ENCODE measurements at regions not wholly inside any gene's neighbourhood (a gene's known extent, or its start where the extent isn't known, plus 50 kb on each side); places are given as distances from the start of the nearest gene placed in this dataset.

DNA sequence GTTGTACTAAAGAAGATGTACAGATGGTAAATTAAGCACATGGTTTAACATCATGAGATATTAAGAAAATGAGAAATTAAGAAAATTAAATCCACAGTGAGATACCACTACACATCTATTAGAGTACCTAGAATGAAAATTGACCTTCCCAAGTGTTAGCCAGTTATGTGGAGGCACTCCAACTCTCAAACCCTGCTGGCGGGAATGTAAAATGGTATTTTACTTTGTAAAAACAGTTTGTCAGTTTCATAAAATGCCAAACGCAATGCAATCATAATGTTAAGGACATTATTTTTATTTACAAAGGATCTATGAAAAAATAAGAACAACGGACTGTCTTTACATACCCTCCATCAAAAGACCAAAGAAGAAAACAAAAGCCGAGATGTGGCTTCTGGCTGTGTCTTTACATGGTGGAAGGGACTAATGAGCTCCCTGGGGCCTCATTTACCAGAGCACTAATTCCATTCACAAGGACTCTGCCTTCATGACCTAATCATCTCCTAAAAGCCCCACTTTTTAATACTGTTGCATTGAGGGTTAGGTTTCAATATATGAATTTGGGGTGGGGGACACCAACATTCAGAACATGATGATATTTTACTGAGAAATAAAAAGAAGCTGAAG is 1178.7 kb downstream of the AACS start:
- no peak for DNase-seq
- Histone ChIP-seq H3K4me3 (no peak overlapping the region), H3K36me3 (no peaks in the 10 kb centered on the region), H3K9me3 (no peaks in the 10 kb centered on the region), H3K4me1 (no peaks in the 10 kb centered on the region), H3K27me3 (no peaks in the 10 kb centered on the region), H3K27ac (no peak overlapping the region)
- intact Hi-C loops (cut with DNase I), result no loop called here
- ATAC-seq, result no peak
- TF ChIP-seq, protein P1, sequence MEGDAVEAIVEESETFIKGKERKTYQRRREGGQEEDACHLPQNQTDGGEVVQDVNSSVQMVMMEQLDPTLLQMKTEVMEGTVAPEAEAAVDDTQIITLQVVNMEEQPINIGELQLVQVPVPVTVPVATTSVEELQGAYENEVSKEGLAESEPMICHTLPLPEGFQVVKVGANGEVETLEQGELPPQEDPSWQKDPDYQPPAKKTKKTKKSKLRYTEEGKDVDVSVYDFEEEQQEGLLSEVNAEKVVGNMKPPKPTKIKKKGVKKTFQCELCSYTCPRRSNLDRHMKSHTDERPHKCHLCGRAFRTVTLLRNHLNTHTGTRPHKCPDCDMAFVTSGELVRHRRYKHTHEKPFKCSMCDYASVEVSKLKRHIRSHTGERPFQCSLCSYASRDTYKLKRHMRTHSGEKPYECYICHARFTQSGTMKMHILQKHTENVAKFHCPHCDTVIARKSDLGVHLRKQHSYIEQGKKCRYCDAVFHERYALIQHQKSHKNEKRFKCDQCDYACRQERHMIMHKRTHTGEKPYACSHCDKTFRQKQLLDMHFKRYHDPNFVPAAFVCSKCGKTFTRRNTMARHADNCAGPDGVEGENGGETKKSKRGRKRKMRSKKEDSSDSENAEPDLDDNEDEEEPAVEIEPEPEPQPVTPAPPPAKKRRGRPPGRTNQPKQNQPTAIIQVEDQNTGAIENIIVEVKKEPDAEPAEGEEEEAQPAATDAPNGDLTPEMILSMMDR (IDR thresholded peaks at IDR 0.05), result no peak
- TF ChIP-seq POLR2A (IDR thresholded peaks at IDR 0.05), result no peak
- 64 to 79% (median 73%) methylated on average over 4 of the region's 4 CpGs for WGBS, 4 donors

DNA sequence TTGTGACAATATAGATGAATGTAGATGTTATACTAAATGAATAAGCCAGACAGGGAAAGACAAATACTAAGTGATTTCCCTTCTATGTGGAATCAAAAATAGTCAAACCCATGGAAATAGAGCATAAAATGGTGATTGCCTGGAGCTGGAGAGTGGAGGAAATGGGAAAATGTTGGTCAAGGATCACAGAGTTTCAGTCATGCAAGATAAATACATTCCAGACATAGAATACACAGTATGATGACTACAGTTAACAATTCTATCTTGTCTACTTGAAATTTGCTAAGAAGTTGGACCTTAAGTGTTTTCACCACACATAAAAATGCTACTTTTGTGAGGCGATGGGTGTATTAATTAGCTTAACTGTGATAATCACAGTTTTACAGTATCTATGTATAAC is 1182.7 kb downstream of the AACS start:
- Histone ChIP-seq H3K4me3 (no peak overlapping the region), H3K9me3 (no peaks in the 10 kb centered on the region), H3K4me1 (no peaks in the 10 kb centered on the region), H3K27ac (no peak overlapping the region), H3K36me3 (no peaks in the 10 kb centered on the region), H3K27me3 (no peaks in the 10 kb centered on the region)
- intact Hi-C loops (cut with DNase I), result no loop called here
- TF ChIP-seq POLR2A (IDR thresholded peaks at IDR 0.05), result no peak
- DNase-seq (no peak), ATAC-seq (no peak)
- 86 to 94% (median 91%) methylated on average over 1 of the region's 1 CpG for WGBS, 4 donors

DNA sequence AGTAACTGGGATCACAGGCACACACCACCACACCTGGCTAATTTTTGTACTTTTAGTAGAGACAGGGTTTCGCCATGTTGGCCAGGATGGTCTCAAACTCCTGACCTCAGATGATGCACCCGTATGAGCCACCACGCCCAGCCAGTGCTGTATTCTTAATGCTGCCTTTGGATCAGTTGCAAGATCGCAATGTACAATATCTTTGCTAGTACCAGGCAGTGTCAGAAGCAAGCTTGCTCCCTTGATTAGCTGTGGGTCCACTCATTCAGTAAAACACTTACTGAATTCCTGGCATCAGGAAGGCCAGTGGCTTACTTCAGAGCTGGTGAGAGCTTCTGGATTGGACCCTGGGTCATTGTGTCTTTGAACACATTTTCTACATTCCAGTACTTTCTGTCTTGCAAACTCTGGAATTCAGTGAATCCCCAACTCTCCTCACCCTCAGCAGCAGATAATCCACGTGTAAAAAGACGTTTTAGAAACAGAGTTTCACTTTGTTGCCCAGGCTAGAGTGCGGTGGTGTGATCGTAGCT is 1183.7 kb downstream of the AACS start:
- intact Hi-C loops (cut with DNase I), result no loop called here
- Histone ChIP-seq H3K4me3 (no peak overlapping the region), H3K4me1 (no peaks in the 10 kb centered on the region), H3K27me3 (no peaks in the 10 kb centered on the region), H3K9me3 (no peaks in the 10 kb centered on the region), H3K27ac (no peak overlapping the region), H3K36me3 (no peaks in the 10 kb centered on the region)
- DNase-seq (no peak), ATAC-seq (no peak)
- WGBS, 4 donors, result 67 to 76% (median 73%) methylated on average over 8 of the region's 8 CpGs
- TF ChIP-seq POLR2A (IDR thresholded peaks at IDR 0.05), result no peak
- TF ChIP-seq, protein P1 (IDR thresholded peaks at IDR 0.05), result no peak

DNA sequence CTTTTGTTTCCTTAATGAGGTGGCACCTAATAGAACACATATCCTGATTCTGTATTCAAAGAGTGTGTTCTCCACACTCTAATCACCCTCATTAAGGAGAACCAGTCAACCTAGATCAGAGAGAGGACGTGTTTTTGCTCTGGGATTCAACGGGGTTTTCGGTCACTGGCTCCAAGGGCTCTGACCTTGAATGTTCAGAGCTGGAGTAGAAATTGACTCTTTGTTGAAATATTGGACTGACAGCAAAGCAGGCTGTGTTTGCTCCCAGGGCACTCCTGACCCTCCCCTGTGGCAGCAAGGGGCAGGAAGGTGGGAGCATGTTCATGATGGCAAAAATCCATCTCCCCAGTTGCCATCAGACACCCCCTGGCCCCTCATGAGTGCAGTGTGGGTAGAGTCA is 1193.0 kb downstream of the AACS start:
- ATAC-seq, result no peak
- intact Hi-C loops (cut with DNase I), result no loop called here
- TF ChIP-seq POLR2A (IDR thresholded peaks at IDR 0.05), result no peak
- TF ChIP-seq, protein P1 (IDR thresholded peaks at IDR 0.05), result no peak

DNA sequence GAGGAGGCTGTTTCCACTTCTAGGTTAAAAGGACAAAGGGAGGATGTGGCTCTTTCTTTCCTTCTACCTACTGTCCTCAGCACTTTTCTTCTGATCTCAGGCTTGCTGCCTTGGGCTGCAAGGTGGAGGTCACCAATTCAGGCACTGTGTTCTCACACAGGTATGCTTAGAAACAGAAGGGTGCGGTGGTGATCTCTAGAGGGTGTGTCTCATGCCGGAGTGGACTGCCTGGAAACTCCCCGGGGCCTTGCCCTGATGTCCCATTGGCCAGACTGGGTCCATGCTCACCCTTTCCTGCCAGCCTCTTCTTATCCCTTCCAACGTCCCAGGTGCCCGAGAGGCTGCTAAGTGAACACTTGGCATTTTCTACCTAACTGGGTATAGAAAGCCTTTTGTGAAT is 1197.6 kb downstream of the AACS start:
- TF ChIP-seq POLR2A (IDR thresholded peaks at IDR 0.05), result no peak
- TF ChIP-seq, protein P1 (IDR thresholded peaks at IDR 0.05), result no peak
- ATAC-seq (no peak), DNase-seq (no peak)
- no peaks in the 10 kb centered on the region for H3K9me3 ChIP-seq
- no peaks in the 10 kb centered on the region for H3K27me3 ChIP-seq
- intact Hi-C loops (cut with DNase I), result no loop called here
- no peaks in the 10 kb centered on the region for H3K4me1 ChIP-seq
- H3K4me3 ChIP-seq, result no peak overlapping the region
- 89 to 91% (median 90%) methylated on average over 5 of the region's 5 CpGs for WGBS, 4 donors
- H3K36me3 ChIP-seq, result no peaks in the 10 kb centered on the region
- H3K27ac ChIP-seq, result no peak overlapping the region

More for the DNA sequence above, 1193.0 kb downstream of the AACS start:
- 67 to 90% (median 81%) methylated on average over 3 of the region's 3 CpGs for WGBS, 4 donors
- no peak for DNase-seq
- Histone ChIP-seq H3K27me3 (no peaks in the 10 kb centered on the region), H3K4me1 (no peaks in the 10 kb centered on the region), H3K36me3 (no peaks in the 10 kb centered on the region), H3K9me3 (no peaks in the 10 kb centered on the region), H3K4me3 (no peak overlapping the region), H3K27ac (no peak overlapping the region)

Measured in heart left ventricle (tissue), 16 donors.